ENCODE measurements at regions not wholly inside any gene's neighbourhood (a gene's known extent, or its start where the extent isn't known, plus 50 kb on each side); places are given as distances from the start of the nearest gene placed in this dataset.

GRCh38 chr2:120491111-120491625 is 145.2 kb downstream of the INHBB start:
- Histone ChIP-seq H3K4me1 (replicated peaks in 1 of 2) (no peaks in the 10 kb centered on the region), H3K27ac (no peak overlapping the region), H3K36me3 (replicated peaks in 1 of 2) (no peaks in the 10 kb centered on the region), H3K27me3 (no peaks in the 10 kb centered on the region), H3K4me3 (no peak overlapping the region), H3K9me3 (replicated peaks in 1 of 3) (no peaks in the 10 kb centered on the region)
- WGBS, 4 donors = 82 to 96% (median 86%) methylated on average over 1 of the region's 1 CpG
- intact Hi-C loops (cut with DNase I) = no loop called here
- no peak for TF ChIP-seq CTCF (IDR thresholded peaks at IDR 0.05)
- no peak for TF ChIP-seq POLR2A (IDR thresholded peaks at IDR 0.05)
- DNase-seq = no peak

GRCh38 chr2:120493231-120493630 is 147.3 kb downstream of the INHBB start:
- intact Hi-C loops (cut with DNase I) = no loop called here
- TF ChIP-seq POLR2A (IDR thresholded peaks at IDR 0.05) = no peak
- TF ChIP-seq CTCF (IDR thresholded peaks at IDR 0.05) = no peak
- no peak for DNase-seq
- WGBS, 4 donors = 74 to 87% (median 82%) methylated on average over 5 of the region's 5 CpGs
- H3K27ac ChIP-seq = no peak overlapping the region
- no peaks in the 10 kb centered on the region for H3K36me3 ChIP-seq (replicated peaks in 1 of 2)
- no peaks in the 10 kb centered on the region for H3K27me3 ChIP-seq
- H3K4me1 ChIP-seq (replicated peaks in 1 of 2) = no peaks in the 10 kb centered on the region
- no peak overlapping the region for H3K4me3 ChIP-seq
- no peaks in the 10 kb centered on the region for H3K9me3 ChIP-seq (replicated peaks in 1 of 3)

GRCh38 chr2:120494446-120494845 is 148.5 kb downstream of the INHBB start:
- H3K27ac ChIP-seq = no peak overlapping the region
- intact Hi-C loops (cut with DNase I) = no loop called here
- no peak for TF ChIP-seq CTCF (IDR thresholded peaks at IDR 0.05)
- no peak for TF ChIP-seq POLR2A (IDR thresholded peaks at IDR 0.05)
- no peaks in the 10 kb centered on the region for H3K27me3 ChIP-seq
- H3K4me3 ChIP-seq = no peak overlapping the region
- H3K36me3 ChIP-seq (replicated peaks in 1 of 2) = no peaks in the 10 kb centered on the region
- H3K9me3 ChIP-seq (replicated peaks in 1 of 3) = no peaks in the 10 kb centered on the region
- H3K4me1 ChIP-seq (replicated peaks in 1 of 2) = no peaks in the 10 kb centered on the region
- DNase-seq = no peak

- H3K4me1 ChIP-seq (replicated peaks in 1 of 2) = no peaks in the 10 kb centered on the region
- H3K27ac ChIP-seq = no peak overlapping the region
- TF ChIP-seq POLR2A (IDR thresholded peaks at IDR 0.05) (no peak), CTCF (IDR thresholded peaks at IDR 0.05) (no peak)
- intact Hi-C loops (cut with DNase I) = no loop called here
- H3K4me3 ChIP-seq = no peak overlapping the region
- H3K36me3 ChIP-seq (replicated peaks in 1 of 2) = no peaks in the 10 kb centered on the region
- WGBS, 4 donors = 86 to 93% (median 91%) methylated on average over 2 of the region's 2 CpGs
- DNase-seq = no peak
- H3K9me3 ChIP-seq (replicated peaks in 1 of 3) = no peaks in the 10 kb centered on the region
- no peaks in the 10 kb centered on the region for H3K27me3 ChIP-seq
Measured at GRCh38 chr2:120495586-120495985, 149.7 kb downstream of the INHBB start.
